Endothelial cell of umbilical vein (primary cell): ENCODE measurements at regions not wholly inside any gene's neighbourhood (a gene's known extent, or its start where the extent isn't known, plus 50 kb on each side); places are given as distances from the start of the nearest gene placed in this dataset.

ENCODE experiments used
- BruUV-seq: library from RNA; stranded (reverse); fragments of 400-500 nt; replicated peaks from 2 replicates; lab custom pipeline; 2021; lab: Mats Ljungman, UMichigan
- CTCF ChIA-PET: fragments of 300-600, 350-600 bp; sonication (Branson Sonifier 250); formaldehyde crosslinking; loops from one replicate; lab custom pipeline; 2021; ENCODE audit warnings: antibody characterized with exemption, inconsistent platforms; lab: Charles Lee
- POLR2A ChIA-PET: fragments of 300-600, 350-600 bp; sonication (Branson Sonifier 250); formaldehyde crosslinking; loops from one replicate; lab custom pipeline; 2021; ENCODE audit warnings: antibody characterized with exemption, inconsistent platforms; lab: Charles Lee
- DNase-seq: peaks from one replicate; pipeline ENCODE4 v3.0.0-alpha.2; 2011; ENCODE audit warnings: low read depth, low spot score
- FAIRE-seq: peaks from 2 replicates; lab custom pipeline; 2011; peaks lifted over from hg19 to GRCh38; lab: Jason Lieb, UNC
- H2AFZ ChIP-seq: 2 replicates; pipeline ENCODE4 v1.6.0; 2012; ENCODE audit warnings: low read depth, low read length, control low read depth, inconsistent platforms
- H3K27ac ChIP-seq: 2 replicates; pipeline ENCODE4 v1.5.1; 2011; ENCODE audit warnings: low read depth, mild to moderate bottlenecking, control low read depth, low read length, moderate library complexity; ENCODE audit not compliant: insufficient read depth
- H3K27me3 ChIP-seq, 2 experiments: 2 replicates each; pipeline versions ENCODE4 v1.6.0 to v1.6.1; 2011; ENCODE audit warnings: low read length in 2 of 2, mixed read lengths in 1 of 2; ENCODE audit not compliant: control insufficient read depth in 2 of 2, insufficient read depth in 2 of 2
- H3K36me3 ChIP-seq, 2 experiments: 2 replicates in 1 of 2; 3 replicates in 1 of 2; pipeline ENCODE4 v1.5.1; 2011; ENCODE audit warnings: low read length in 2 of 2, mild to moderate bottlenecking in 1 of 2, moderate library complexity in 1 of 2; ENCODE audit not compliant: control insufficient read depth in 2 of 2, insufficient read depth in 2 of 2; ENCODE audit errors: extremely low read depth in 1 of 2
- H3K4me1 ChIP-seq: 3 replicates; pipeline ENCODE4 v1.5.1; 2011; ENCODE audit warnings: mild to moderate bottlenecking, low read length; ENCODE audit not compliant: control insufficient read depth, insufficient read depth; ENCODE audit errors: extremely low read depth
- H3K4me2 ChIP-seq: 2 replicates; pipeline ENCODE4 v1.6.1; 2011; ENCODE audit warnings: low read length, control low read depth, mixed read lengths; ENCODE audit not compliant: insufficient read depth
- H3K4me3 ChIP-seq, 3 experiments: fragments of 200-600 bp in 1 of 3; sonication (generic), shearing (Covaris generic) in 1 of 3; replicated peaks in 1 of 3; 2 replicates each; pipeline ENCODE4 v1.5.1; 2011 to 2016; ENCODE audit warnings: control low read depth in 3 of 3, low read length in 3 of 3, mild to moderate bottlenecking in 2 of 3, inconsistent platforms in 1 of 3, low read depth in 1 of 3, moderate library complexity in 1 of 3; ENCODE audit not compliant: insufficient read depth in 1 of 3
- H3K79me2 ChIP-seq: 2 replicates; pipeline ENCODE4 v1.6.0; 2012; ENCODE audit warnings: low read length, inconsistent platforms; ENCODE audit not compliant: control insufficient read depth, insufficient read depth
- H3K9ac ChIP-seq: replicated peaks from 2 replicates; pipeline ENCODE3; 2011; ENCODE audit warnings: low read length, control low read depth; ENCODE audit not compliant: insufficient read depth; ENCODE audit errors: extremely low read depth
- H3K9me1 ChIP-seq: replicated peaks from 3 replicates; pipeline ENCODE4 v1.6.0; 2011; ENCODE audit warnings: mild to moderate bottlenecking, low read length; ENCODE audit not compliant: control insufficient read depth, insufficient read depth; ENCODE audit errors: extremely low read depth
- H3K9me3 ChIP-seq: replicated peaks from 2 replicates; pipeline ENCODE4 v1.5.1; 2012; ENCODE audit warnings: low read length, inconsistent platforms; ENCODE audit not compliant: control insufficient read depth, insufficient read depth
- H4K20me1 ChIP-seq: replicated peaks from 2 replicates; pipeline ENCODE3; 2011; ENCODE audit warnings: mild to moderate bottlenecking, low read length; ENCODE audit not compliant: control insufficient read depth, insufficient read depth; ENCODE audit errors: extremely low read depth
- EZH2 ChIP-seq: IDR thresholded peaks from 2 replicates; pipeline ENCODE4 v1.6.1; 2012; ENCODE audit warnings: borderline replicate concordance, low read depth, mild to moderate bottlenecking, moderate library complexity, low read length, inconsistent platforms; ENCODE audit not compliant: severe bottlenecking
- FOS ChIP-seq: IDR thresholded peaks from 2 replicates; pipeline ENCODE4 v1.6.1; 2011; ENCODE audit warnings: mild to moderate bottlenecking, low read length, moderate library complexity, borderline replicate concordance; ENCODE audit not compliant: insufficient read depth
- GATA2 ChIP-seq: IDR thresholded peaks from 2 replicates; pipeline ENCODE4 v1.7.0; 2011; ENCODE audit warnings: low read depth, mild to moderate bottlenecking, moderate library complexity, mixed read lengths, low read length; ENCODE audit not compliant: insufficient read length, insufficient read depth
- JUN ChIP-seq: IDR thresholded peaks from 2 replicates; pipeline ENCODE4 v1.6.1; 2011; ENCODE audit warnings: borderline replicate concordance, low read depth; ENCODE audit not compliant: insufficient read length, insufficient read depth
- MAX ChIP-seq: IDR thresholded peaks from 2 replicates; pipeline ENCODE4 v1.6.1; 2011; ENCODE audit not compliant: insufficient read depth, insufficient read length
- MYC ChIP-seq: IDR thresholded peaks from one replicate; pipeline ENCODE4 v1.6.1; 2011; ENCODE audit warnings: mild to moderate bottlenecking, low read depth, low read length
- POLR2A ChIP-seq: IDR thresholded peaks from 2 replicates; pipeline ENCODE4 v1.6.1; 2012; ENCODE audit warnings: low read depth, mild to moderate bottlenecking, control low read depth, low read length
- POLR2AphosphoS5 ChIP-seq: IDR thresholded peaks from 2 replicates; pipeline ENCODE4 v1.6.1; 2012; ENCODE audit warnings: low read depth, mild to moderate bottlenecking, control low read depth, low read length, moderate library complexity; ENCODE audit not compliant: insufficient read depth
- dilution Hi-C: fragments of 300-500 bp; cut with MboI; formaldehyde crosslinking; loops from one replicate; pipeline ENCODE4 v1.15.0; 2019; ENCODE audit warnings: low sequenced_read_pairs; ENCODE audit not compliant: extremely low pct_ligation_motif_present
- intact Hi-C: fragments of 100-400 bp; cut with micrococcal nuclease; formaldehyde crosslinking; loops from one replicate; pipeline ENCODE4 v1.10.0; 2022
- TF ChIP-seq, protein P1 (sequence below), 2 donors: IDR thresholded peaks; 1 replicate in 1 of 2; 2 replicates in 1 of 2; pipeline ENCODE4 v1.5.1; 2011; ENCODE audit warnings: low read length in 2 of 2, mild to moderate bottlenecking in 2 of 2, moderate library complexity in 2 of 2, control low read depth in 1 of 2, inconsistent platforms in 1 of 2, low read depth in 1 of 2; ENCODE audit not compliant: insufficient read depth in 1 of 2; ENCODE audit errors: extremely low read depth in 1 of 2

- dilution Hi-C loops (no loop called here), intact Hi-C loops (no loop called here)
- no peaks in the 10 kb centered on the region for H4K20me1 ChIP-seq
- H3K27ac ChIP-seq, result peak overlapping the region; percentile 25
- ChIA-PET POLR2A (no interaction called here), CTCF (interaction anchor here (0.8 to 2.3 kb wide), 5 partner anchors 29 to 344 kb away, joined by 3 to 11 read pairs (median 3); no protein-coding TSS in a partner anchor)
- H3K9me3 ChIP-seq, result no peaks in the 10 kb centered on the region
- TF ChIP-seq MAX (no peak), JUN (no peak), FOS (no peak), POLR2AphosphoS5 (no peak), MYC (no peak), POLR2A (no peak), GATA2 (no peak), EZH2 (no peak)
- TF ChIP-seq, protein P1, sequence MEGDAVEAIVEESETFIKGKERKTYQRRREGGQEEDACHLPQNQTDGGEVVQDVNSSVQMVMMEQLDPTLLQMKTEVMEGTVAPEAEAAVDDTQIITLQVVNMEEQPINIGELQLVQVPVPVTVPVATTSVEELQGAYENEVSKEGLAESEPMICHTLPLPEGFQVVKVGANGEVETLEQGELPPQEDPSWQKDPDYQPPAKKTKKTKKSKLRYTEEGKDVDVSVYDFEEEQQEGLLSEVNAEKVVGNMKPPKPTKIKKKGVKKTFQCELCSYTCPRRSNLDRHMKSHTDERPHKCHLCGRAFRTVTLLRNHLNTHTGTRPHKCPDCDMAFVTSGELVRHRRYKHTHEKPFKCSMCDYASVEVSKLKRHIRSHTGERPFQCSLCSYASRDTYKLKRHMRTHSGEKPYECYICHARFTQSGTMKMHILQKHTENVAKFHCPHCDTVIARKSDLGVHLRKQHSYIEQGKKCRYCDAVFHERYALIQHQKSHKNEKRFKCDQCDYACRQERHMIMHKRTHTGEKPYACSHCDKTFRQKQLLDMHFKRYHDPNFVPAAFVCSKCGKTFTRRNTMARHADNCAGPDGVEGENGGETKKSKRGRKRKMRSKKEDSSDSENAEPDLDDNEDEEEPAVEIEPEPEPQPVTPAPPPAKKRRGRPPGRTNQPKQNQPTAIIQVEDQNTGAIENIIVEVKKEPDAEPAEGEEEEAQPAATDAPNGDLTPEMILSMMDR (IDR thresholded peaks at IDR 0.05; ENCODE audit: extremely low read depth in 1 of 2, insufficient read depth in 1 of 2, low read depth in 1 of 2, low read length in 2 of 2), result no peak
- H3K4me2 ChIP-seq, result no peak overlapping the region
- H3K4me1 ChIP-seq, result peaks cover 29% of the 10 kb centered on the region
- H2AFZ ChIP-seq, result no peak overlapping the region
- BruUV-seq, result no TSS peak
- no peak overlapping the region for H3K9ac ChIP-seq
- no peak for DNase-seq
- no peaks in the 10 kb centered on the region for H3K79me2 ChIP-seq
- H3K9me1 ChIP-seq, result no peaks in the 10 kb centered on the region
- no peak for FAIRE-seq
- no peaks in the 10 kb centered on the region for H3K27me3 ChIP-seq
- H3K4me3 ChIP-seq, result no peak overlapping the region
- H3K36me3 ChIP-seq, result peaks cover 2 to 18% of the 10 kb centered on the region in 2 experiments
Observed at GRCh38 chr12:124428136-124428791, 133.4 kb downstream of the RFLNA start.
